ENCODE measurements at regions not wholly inside any gene's neighbourhood (a gene's known extent, or its start where the extent isn't known, plus 50 kb on each side); places are given as distances from the start of the nearest gene placed in this dataset.
"Not testable (repeated sequence)": the region's sequence is repeated elsewhere in the genome, so short reads cannot be mapped to it uniquely, and the experiment has no call there.

- no peak for DNase-seq
Measured at GRCh38 chr10:84634636-84635035, 306.2 kb downstream of the CCSER2 start.

GRCh38 chr10:84650628-84651027, 322.2 kb downstream of the CCSER2 start:
- not testable (repeated sequence) for DNase-seq

GRCh38 chr10:84654671-84655070, 326.3 kb downstream of the CCSER2 start:
- DNase-seq, result no peak

GRCh38 chr10:84659027-84659426, 330.6 kb downstream of the CCSER2 start:
- no peak for DNase-seq

- no peak for DNase-seq
Measured at GRCh38 chr10:84659497-84660439, 331.4 kb downstream of the CCSER2 start.

GRCh38 chr10:84660450-84661159, 332.2 kb downstream of the CCSER2 start:
- DNase-seq, result no peak

GRCh38 chr10:84665211-84665610, 336.8 kb downstream of the CCSER2 start:
- no peak for DNase-seq

GRCh38 chr10:84665883-84666463, 337.6 kb downstream of the CCSER2 start:
- no peak for DNase-seq

- DNase-seq, result no peak
Measured at GRCh38 chr10:84668186-84668763, 339.9 kb downstream of the CCSER2 start.

- no peak for DNase-seq
Measured at GRCh38 chr10:84675060-84675459, 346.7 kb downstream of the CCSER2 start.

GRCh38 chr10:84676536-84676935, 348.1 kb downstream of the CCSER2 start:
- no peak for DNase-seq

- no peak for DNase-seq
Measured at GRCh38 chr10:84681781-84682180, 353.4 kb downstream of the CCSER2 start.

GRCh38 chr10:84683550-84683949, 355.2 kb downstream of the CCSER2 start:
- no peak for DNase-seq

- DNase-seq, result no peak
Measured at GRCh38 chr10:84683980-84684740, 355.8 kb downstream of the CCSER2 start.

- DNase-seq, result no peak
Measured at GRCh38 chr10:84685047-84685660, 356.8 kb downstream of the CCSER2 start.

GRCh38 chr10:84693006-84693405, 364.6 kb downstream of the CCSER2 start:
- no peak for DNase-seq

- DNase-seq, result no peak
Measured at GRCh38 chr10:84695902-84696301, 367.5 kb downstream of the CCSER2 start.

GRCh38 chr10:84696610-84697009, 368.2 kb downstream of the CCSER2 start:
- DNase-seq, result no peak

- no peak for DNase-seq
Measured at GRCh38 chr10:84698989-84699388, 370.6 kb downstream of the CCSER2 start.

- DNase-seq, result no peak
Measured at GRCh38 chr10:84700668-84701369, 372.4 kb downstream of the CCSER2 start.

GRCh38 chr10:84701370-84701720, 373.0 kb downstream of the CCSER2 start:
- no peak for DNase-seq
